HL-60 (cell line): ENCODE measurements at regions not wholly inside any gene's neighbourhood (a gene's known extent, or its start where the extent isn't known, plus 50 kb on each side); places are given as distances from the start of the nearest gene placed in this dataset.

ENCODE experiments used
- DNase-seq, 2 experiments: peaks; one replicate each; pipeline ENCODE4 v3.0.0-alpha.2; 2010 to 2020; ENCODE audit warnings: low read depth in 1 of 2, low spot score in 1 of 2
- H3K27ac ChIP-seq: fragments of 250-450 bp; sonication (Bioruptor Pico); replicated peaks from 2 replicates; pipeline ENCODE4 v1.5.1; 2020; ENCODE audit warnings: mild to moderate bottlenecking, moderate library complexity
- H3K27me3 ChIP-seq: fragments of 250-450 bp; sonication (Bioruptor Pico); 2 replicates; pipeline ENCODE4 v1.5.1; 2021; ENCODE audit warnings: mild to moderate bottlenecking, moderate library complexity; ENCODE audit not compliant: insufficient read depth, poor library complexity, severe bottlenecking
- H3K4me3 ChIP-seq: replicated peaks from 2 replicates; pipeline ENCODE4 v1.5.1; 2011; ENCODE audit warnings: mild to moderate bottlenecking, control low read depth, low read length; ENCODE audit not compliant: insufficient read depth
- CTCF ChIP-seq: IDR thresholded peaks from one replicate; pipeline ENCODE4 v1.5.1; 2011; ENCODE audit warnings: low read length, control low read depth, inconsistent platforms; ENCODE audit not compliant: insufficient read depth
- GABPA ChIP-seq: IDR thresholded peaks from 2 replicates; pipeline ENCODE4 v1.6.1; 2012; ENCODE audit warnings: low read depth
- POLR2AphosphoS5 ChIP-seq: IDR thresholded peaks from 2 replicates; pipeline ENCODE4 v1.6.1; 2012; ENCODE audit warnings: low read depth
- REST ChIP-seq: IDR thresholded peaks from 2 replicates; pipeline ENCODE4 v1.6.1; 2012; ENCODE audit warnings: low read depth; ENCODE audit not compliant: insufficient replicate concordance
- SPI1 ChIP-seq: IDR thresholded peaks from 2 replicates; pipeline ENCODE4 v1.6.1; 2012; ENCODE audit warnings: low read depth, mild to moderate bottlenecking, borderline replicate concordance

GRCh38 chr1:175808999-175809398, 65.6 kb upstream of the TNR start:
- DNase-seq = no peak
- no peak overlapping the region for H3K4me3 ChIP-seq
- H3K27me3 ChIP-seq = no peaks in the 10 kb centered on the region
- no peak overlapping the region for H3K27ac ChIP-seq
- no peak for TF ChIP-seq SPI1
- TF ChIP-seq GABPA = no peak
- TF ChIP-seq CTCF = no peak
- TF ChIP-seq POLR2AphosphoS5 = no peak
- TF ChIP-seq REST = no peak

- DNase-seq = no peak
These were observed 65.2 kb upstream of the TNR start for GRCh38 chr1:175808573-175808972.

GRCh38 chr1:175804561-175804960, 61.2 kb upstream of the TNR start:
- TF ChIP-seq CTCF (no peak), SPI1 (no peak), REST (no peak)
- no peaks in the 10 kb centered on the region for H3K27me3 ChIP-seq
- H3K4me3 ChIP-seq = no peak overlapping the region

More at GRCh38 chr1:175808573-175808972, 65.2 kb upstream of the TNR start:
- no peak overlapping the region for H3K27ac ChIP-seq
- no peak for TF ChIP-seq REST
- TF ChIP-seq SPI1 = no peak
- TF ChIP-seq GABPA = no peak
- TF ChIP-seq CTCF = no peak
- no peak for TF ChIP-seq POLR2AphosphoS5
- no peak overlapping the region for H3K4me3 ChIP-seq
- H3K27me3 ChIP-seq = no peaks in the 10 kb centered on the region

More at GRCh38 chr1:175804561-175804960, 61.2 kb upstream of the TNR start:
- no peak overlapping the region for H3K27ac ChIP-seq
- no peak for DNase-seq
